Stimulated activated CD8-positive, alpha-beta memory T cell treated with anti-CD3 and anti-CD28 coated beads, Interleukin-15, amount 100 ng/mL, for 1 hour (primary cell): ENCODE measurements at regions not wholly inside any gene's neighbourhood (a gene's known extent, or its start where the extent isn't known, plus 50 kb on each side); places are given as distances from the start of the nearest gene placed in this dataset.
"Not testable (repeated sequence)": the region's sequence is repeated elsewhere in the genome, so short reads cannot be mapped to it uniquely, and the experiment has no call there.

ENCODE experiments used
- DNase-seq: peaks from one replicate; pipeline ENCODE4 v3.0.0-alpha.2; 2020; ENCODE audit warnings: low read depth

DNA sequence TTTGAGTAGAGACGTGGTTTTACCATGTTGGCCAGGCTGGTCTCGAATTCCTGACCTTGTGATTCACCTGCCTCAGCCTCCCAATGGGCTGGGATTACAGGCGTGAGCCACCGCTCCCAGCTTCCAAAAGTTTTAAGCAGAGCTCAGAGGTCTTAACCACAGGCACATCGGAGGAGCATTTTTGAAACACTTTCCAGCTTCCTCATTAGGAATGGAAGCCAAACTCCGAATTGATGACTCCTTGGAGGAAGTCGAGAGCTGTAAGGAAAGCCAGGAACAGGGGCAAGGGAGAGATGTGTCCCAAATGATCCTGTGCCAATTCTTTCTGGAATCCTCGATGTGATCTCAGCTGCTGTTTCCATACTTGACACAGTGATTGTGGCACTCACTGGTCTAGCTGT is 56.2 kb upstream of the CCZ1B start:
- not testable (repeated sequence) for DNase-seq

GRCh38 chr7:6883756-6884155 is 57.7 kb upstream of the CCZ1B start:
- not testable (repeated sequence) for DNase-seq

GRCh38 chr7:6886198-6886597 is 60.1 kb upstream of the CCZ1B start:
- DNase-seq = no peak

GRCh38 chr7:6888267-6889045 is 62.4 kb upstream of the CCZ1B start:
- not testable (repeated sequence) for DNase-seq

GRCh38 chr7:6889252-6889812 is 63.3 kb upstream of the CCZ1B start:
- no peak for DNase-seq

- DNase-seq = not testable (repeated sequence)
These were observed 76.0 kb upstream of the CCZ1B start for GRCh38 chr7:6902097-6902518.

GRCh38 chr7:6903289-6903688 is 77.2 kb upstream of the CCZ1B start:
- DNase-seq = not testable (repeated sequence)

GRCh38 chr7:6903792-6904191 is 77.7 kb upstream of the CCZ1B start:
- DNase-seq = not testable (repeated sequence)

GRCh38 chr7:6917258-6917657 is 91.2 kb upstream of the CCZ1B start:
- DNase-seq = no peak

- not testable (repeated sequence) for DNase-seq
These were observed 93.1 kb upstream of the CCZ1B start for GRCh38 chr7:6919169-6919568.

DNA sequence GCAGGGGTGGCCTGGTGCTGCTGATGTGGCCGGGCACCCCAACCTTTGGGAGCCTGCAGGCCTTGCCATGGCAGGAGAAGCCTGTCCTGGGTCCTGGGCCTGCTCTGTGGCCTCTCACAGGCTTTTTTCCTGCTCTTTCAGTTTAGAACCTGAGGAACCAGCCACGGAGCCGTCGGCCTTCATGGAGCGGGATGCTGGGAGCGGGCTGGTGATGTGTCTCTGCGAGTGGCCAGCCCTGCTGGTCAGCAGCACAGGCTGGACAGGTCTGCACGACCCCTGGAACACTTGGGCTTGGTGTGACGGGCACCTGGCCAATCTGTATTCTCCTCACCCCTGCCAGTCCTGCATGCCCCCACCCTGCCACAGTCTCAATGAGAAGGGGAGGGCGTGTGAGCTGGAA is 98.4 kb upstream of the CCZ1B start:
- not testable (repeated sequence) for DNase-seq

DNA sequence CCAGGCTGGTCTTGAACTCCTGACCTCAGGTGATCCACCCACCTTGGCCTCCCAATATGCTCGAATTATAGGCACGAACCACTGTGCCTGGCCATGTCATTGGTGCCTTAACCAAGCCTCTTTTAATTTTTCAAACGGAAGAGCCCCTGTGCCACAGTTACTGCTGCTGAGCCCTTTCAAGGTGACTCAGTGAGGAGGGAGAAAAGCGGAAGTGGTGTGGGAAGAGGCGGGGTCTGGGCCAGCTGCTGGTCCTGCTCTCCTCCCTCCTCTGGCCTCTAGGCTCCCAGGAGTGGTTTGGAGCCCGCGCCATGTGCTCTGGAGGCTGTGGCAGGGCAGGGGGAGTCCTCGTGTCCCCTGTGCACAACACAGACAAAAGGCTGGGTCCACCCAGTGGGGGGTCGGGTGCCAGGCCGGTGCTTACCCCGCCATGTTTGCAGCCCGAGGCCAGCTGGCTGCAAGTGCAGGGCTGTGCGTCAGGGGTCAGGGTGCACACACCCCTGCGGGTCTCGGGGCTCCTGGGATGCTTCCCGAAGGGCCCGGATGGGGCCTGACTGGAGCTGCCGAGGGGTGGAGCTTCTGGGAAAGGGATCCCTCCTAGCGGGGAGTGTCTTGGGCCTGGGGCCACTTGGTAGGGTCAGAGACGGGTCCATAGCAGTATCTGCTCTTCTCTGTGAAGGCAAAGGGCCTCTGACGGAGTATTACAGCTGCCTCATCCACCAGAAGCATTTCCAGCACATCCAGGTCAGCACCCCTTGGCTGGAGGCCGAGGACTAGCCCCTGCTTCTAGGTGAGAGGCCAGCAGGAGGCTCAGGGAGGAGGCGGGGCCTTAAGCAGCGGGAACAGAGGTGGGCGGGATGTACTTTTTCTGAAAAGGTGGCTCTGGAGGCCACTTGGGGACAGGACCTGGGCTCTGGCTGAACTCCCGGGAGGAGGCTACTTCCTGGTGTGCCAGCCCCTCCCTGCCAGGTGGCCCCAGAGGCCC is 100.4 kb upstream of the CCZ1B start:
- not testable (repeated sequence) for DNase-seq

- DNase-seq = not testable (repeated sequence)
These were observed 101.6 kb upstream of the CCZ1B start for GRCh38 chr7:6927643-6928042.

DNA sequence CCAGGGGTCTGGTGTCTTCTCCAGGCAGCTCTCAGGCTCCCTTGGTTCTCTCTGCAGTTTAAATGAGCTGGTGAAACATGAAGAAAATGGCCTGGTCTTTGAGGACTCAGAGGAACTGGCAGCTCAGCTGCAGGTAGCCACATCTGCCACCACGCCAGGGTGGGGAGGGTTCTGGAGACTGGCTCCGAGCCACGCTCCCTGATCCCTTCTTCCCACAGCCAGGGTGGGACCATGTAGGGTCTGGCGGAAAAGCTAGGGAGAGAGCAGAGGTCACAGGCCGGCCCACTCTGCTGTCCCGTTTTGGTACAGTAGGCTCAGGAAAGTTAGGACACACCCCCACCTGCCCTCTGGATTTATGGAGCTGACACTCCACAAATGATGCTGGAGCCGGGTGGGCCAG is 103.5 kb upstream of the CCZ1B start:
- not testable (repeated sequence) for DNase-seq

DNA sequence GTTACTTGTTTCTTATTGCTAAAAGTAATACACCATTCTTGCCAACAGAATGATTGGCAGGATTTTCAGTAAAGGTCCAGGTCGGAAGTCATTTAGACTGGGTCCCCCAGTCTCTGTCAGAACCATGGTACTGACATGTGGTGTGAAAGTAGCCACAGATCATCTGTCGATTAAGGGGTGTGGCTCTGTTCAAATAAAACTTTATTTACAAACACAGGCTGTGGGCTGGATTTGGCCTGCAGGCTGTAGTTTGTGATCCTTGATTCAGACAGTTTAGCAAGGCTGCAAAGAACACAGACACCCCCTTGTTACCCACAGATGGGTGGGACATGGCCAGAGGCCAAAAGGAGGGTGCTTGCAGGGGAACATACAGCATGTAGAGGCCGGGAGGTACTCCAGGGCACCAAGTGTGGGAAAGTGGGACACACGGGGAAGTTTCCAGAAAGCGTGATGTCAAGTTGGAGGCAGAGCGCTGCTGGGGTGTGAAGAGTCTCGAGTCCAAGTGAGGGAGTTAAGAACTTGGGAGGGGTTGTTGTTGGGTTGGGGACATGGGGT is 104.1 kb upstream of the CCZ1B start:
- DNase-seq = not testable (repeated sequence)

DNA sequence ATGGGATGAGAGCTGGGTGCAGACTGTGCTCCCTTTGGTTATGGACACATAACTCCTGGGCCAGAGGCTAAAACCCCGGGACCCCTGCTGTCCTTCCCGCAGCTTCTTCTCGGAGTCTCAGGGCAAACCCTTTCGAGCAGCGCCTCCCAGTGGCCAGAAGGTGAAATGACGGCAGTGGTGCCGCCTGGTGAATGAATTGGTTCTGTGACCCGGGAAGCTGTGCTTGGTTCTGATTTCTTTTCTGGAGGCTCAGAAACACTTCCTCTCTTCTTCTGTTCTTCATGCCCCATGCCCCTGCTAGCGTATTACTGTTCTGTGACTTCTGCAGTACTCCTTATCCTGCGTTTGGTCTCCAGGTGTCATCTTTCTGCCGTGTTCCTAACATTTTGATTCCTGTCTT is 104.7 kb upstream of the CCZ1B start:
- not testable (repeated sequence) for DNase-seq

GRCh38 chr7:6931456-6931855 is 105.4 kb upstream of the CCZ1B start:
- DNase-seq = not testable (repeated sequence)

- DNase-seq = not testable (repeated sequence)
These were observed 108.0 kb upstream of the CCZ1B start for GRCh38 chr7:6933954-6934632.

DNA sequence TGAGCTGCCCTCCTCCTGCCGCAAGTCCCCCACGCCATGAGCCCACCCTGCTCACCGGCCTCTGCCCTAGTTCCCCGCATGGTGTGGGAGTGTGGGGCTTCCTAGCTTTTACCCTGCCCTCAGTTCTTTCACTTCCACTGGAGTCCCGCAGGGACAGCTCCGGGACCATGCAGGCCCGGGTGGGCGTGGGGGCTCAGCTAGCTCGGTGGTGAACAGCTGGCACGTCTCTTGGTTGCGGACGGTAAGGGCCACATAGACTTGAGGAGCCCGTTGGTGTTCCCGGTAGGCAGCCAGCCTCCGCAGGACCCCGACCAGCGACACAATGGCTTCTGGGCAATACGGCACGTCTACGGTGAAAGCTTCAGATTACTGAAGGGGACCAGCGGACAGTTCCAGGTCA is 108.9 kb upstream of the CCZ1B start:
- no peak for DNase-seq

GRCh38 chr7:6936626-6937025 is 110.6 kb upstream of the CCZ1B start:
- not testable (repeated sequence) for DNase-seq

GRCh38 chr7:6937746-6938145 is 111.7 kb upstream of the CCZ1B start:
- DNase-seq = not testable (repeated sequence)
